GM19239 (cell line): ENCODE measurements at regions not wholly inside any gene's neighbourhood (a gene's known extent, or its start where the extent isn't known, plus 50 kb on each side); places are given as distances from the start of the nearest gene placed in this dataset.

ENCODE experiments used
- DNase-seq: peaks from one replicate; pipeline ENCODE4 v3.0.0; 2011; ENCODE audit warnings: low spot score; ENCODE audit not compliant: insufficient read length
- FAIRE-seq: peaks from 2 replicates; lab custom pipeline; 2011; peaks lifted over from hg19 to GRCh38; lab: Jason Lieb, UNC

GRCh38 chr11:36933481-36933880 is 335.4 kb upstream of the RAG2 start:
- no peak for DNase-seq
- FAIRE-seq, result no peak

DNA sequence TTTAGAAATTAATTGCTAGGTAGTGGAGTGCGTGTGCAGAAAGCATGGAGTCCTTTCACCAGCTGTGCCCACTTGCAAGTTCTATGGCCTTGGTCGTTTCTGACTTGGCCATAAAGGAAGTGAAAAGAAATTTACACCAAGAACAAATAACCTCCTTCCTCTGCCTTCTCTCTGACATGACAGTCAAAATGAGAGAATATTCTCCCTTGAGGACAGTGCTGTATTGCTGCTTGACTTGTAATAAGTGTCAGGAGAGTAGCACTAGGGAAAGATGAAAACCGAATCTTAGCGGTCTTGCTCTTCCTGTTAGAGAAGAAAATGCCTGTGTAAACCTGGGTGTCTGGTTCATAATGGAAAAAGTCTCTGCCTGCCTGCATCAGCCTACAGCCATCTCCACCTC is 333.1 kb upstream of the RAG2 start:
- DNase-seq (no peak), FAIRE-seq (no peak)

GRCh38 chr11:36930256-36930655 is 332.2 kb upstream of the RAG2 start:
- no peak for FAIRE-seq

GRCh38 chr11:36929401-36929800 is 331.4 kb upstream of the RAG2 start:
- DNase-seq (no peak), FAIRE-seq (no peak)

More at GRCh38 chr11:36930256-36930655, 332.2 kb upstream of the RAG2 start:
- DNase-seq, result no peak

- no peak for DNase-seq
- no peak for FAIRE-seq
Observed at GRCh38 chr11:36928621-36929020, 330.6 kb upstream of the RAG2 start.

- no peak for FAIRE-seq
Observed at GRCh38 chr11:36899800-36900199, 301.8 kb upstream of the RAG2 start.

DNA sequence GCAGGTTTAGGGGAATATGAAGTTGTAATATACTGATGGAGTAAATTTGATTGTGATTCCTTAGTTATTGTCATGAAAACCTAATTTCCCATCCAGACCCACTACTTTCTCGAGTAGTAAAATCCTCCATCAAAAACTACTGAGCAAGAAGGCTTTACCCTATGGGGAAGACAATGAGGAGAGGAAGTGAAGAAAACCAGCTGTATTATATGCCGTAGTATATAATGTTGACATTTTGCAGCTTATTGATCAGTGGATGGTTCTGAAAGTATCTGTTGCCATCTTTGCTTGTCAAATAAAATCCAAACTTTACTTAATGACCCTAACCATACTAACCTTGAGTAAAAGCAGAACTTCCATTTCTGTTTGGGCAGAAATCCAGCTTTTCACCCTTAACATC is 292.8 kb upstream of the RAG2 start:
- DNase-seq (no peak), FAIRE-seq (no peak)

More at GRCh38 chr11:36899800-36900199, 301.8 kb upstream of the RAG2 start:
- no peak for DNase-seq

- FAIRE-seq (no peak), DNase-seq (no peak)
Observed at GRCh38 chr11:36890121-36890679, 292.2 kb upstream of the RAG2 start.

DNA sequence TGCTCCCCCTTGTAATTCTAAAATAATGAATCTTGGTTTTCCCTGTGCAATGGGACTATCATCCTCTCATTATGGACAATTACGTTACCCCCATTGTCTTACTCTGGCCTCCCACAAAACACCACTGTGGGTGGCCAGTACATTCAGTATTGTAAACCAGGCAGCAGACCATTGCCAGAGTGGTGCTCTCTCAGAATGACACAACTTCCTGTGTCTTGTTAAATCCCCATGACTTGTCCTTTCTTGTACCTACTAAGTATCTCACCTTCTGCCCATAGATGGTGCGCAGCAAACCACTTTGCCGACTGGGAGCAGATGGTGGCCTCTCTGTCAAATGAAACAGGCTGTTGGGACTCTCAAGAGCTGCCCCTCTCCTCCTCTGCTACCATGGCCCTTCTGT is 287.1 kb upstream of the RAG2 start:
- FAIRE-seq (no peak), DNase-seq (no peak)

DNA sequence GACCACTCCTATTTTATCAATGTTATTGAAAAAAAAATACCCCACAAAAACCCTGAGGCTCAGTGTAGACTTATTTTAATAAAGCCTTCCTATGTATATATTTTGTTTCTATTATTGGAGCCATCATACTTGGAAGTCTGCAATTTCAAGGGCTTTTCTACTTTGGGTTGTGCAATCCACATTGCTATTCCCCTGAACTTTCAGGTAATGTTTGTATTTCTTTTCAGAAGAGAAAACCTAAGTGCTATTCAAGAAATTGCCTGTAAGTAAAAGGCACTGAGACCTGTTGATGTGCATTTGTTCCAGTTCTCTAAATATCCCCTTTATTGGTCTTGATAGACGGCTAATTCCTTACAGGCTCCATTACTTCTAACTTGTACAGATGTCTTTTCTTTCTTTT is 280.7 kb upstream of the RAG2 start:
- FAIRE-seq, result no peak
- DNase-seq, result no peak

DNA sequence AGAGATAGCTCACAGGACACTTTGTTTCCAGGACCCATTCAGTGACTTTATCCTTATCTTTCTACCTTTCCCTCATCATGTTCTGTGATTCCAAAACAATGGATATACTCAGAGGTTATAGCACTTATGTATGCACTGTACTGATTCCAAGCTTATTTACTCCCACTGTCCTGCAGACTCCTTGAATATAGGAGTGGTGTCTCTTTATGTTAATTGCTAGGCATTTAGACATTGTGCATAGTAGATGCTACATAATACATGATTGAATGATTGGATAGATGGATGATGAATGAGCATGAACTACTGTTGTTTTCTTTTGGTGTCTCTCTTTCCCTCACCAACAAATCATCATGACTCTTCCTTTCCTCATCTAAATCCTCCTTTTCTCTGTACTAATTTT is 279.1 kb upstream of the RAG2 start:
- FAIRE-seq (no peak), DNase-seq (no peak)

- no peak for DNase-seq
- FAIRE-seq, result no peak
Observed at GRCh38 chr11:36876266-36876665, 278.2 kb upstream of the RAG2 start.

- no peak for FAIRE-seq
- DNase-seq, result no peak
Observed at GRCh38 chr11:36874291-36874690, 276.3 kb upstream of the RAG2 start.

- FAIRE-seq (no peak), DNase-seq (no peak)
Observed at GRCh38 chr11:36870361-36870760, 272.3 kb upstream of the RAG2 start.

DNA sequence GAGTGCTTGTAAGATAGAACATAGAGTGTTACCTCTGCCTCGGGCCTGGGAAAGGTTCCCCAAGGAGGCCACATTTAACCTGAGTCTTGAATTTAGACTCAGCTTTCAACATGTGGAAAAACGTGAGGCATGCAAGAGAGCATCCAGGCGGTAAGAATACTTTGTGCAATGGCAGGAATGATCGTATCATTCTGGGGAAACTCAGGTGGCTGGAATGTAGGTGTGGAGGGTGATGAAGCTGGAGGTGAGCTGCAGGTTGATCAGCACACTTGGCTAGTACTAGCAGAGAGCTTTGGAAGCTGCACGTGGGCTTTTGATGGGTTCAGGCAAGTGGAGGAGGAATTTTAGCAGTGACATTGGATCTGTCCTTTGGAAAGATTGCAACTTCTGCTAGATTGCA is 270.3 kb upstream of the RAG2 start:
- FAIRE-seq (no peak), DNase-seq (no peak)

DNA sequence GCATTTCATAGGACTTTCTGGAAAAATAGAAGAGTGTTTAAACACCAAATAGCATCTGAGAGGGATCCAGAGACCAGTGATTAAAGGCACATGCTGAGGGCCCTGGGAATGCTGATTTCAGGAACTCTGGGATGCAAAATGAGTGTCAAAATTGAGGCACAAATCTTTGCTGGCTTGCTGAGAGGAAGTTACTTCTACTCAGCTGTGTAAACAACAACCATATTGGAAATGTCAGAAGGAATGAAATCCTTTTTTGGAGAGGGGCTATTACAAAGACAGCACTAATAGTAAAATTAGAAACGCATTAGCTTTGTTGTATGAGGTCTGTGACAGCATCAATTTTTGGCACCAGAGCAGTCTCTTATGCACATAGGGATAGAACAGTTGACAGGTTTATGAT is 267.8 kb upstream of the RAG2 start:
- no peak for FAIRE-seq
- DNase-seq, result no peak

- FAIRE-seq (no peak), DNase-seq (no peak)
Observed at GRCh38 chr11:36854875-36855274, 256.8 kb upstream of the RAG2 start.

- no peak for DNase-seq
- no peak for FAIRE-seq
Observed at GRCh38 chr11:36848660-36849059, 250.6 kb upstream of the RAG2 start.

DNA sequence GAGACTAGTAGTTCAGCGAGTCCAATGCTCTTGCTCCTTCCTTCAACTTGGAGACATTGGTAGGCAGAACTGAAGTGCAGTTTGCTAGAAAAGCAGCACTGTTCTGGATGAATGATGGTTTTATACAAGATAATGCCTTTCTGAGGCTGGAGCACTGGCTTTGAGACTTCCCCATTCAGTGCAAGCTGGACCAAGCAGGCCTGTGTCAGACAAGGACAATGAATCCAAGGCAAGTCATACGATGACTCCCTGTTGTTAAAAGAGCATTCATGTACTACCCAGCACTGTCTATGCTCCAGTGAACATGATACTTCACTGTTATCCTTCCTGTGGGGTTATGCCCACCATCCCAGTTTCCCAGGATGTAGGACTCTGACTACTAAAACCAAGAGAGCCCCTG is 242.3 kb upstream of the RAG2 start:
- FAIRE-seq, result no peak
- no peak for DNase-seq

- FAIRE-seq, result no peak
- DNase-seq, result no peak
Observed at GRCh38 chr11:36837831-36838437, 239.9 kb upstream of the RAG2 start.

DNA sequence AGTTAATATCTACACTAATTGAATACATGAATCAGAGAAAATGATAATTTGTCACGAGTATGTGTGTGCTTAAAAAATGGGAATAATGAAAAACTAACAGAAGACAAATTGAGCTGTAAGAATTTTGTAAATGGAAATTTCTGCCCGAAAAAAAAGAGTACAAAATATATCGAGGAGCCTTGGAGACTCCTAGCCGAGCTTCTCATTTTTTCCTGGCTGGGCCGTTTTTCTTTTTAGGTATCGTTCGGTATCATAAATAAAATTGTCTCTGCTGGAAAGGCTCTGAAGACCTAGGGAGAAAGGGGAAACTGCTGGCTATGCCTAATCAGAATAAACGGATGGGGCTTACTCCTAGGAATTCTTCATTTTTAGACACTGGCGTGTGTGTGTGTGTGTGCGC is 227.2 kb upstream of the RAG2 start:
- no peak for FAIRE-seq
- DNase-seq, result no peak

- no peak for DNase-seq
- no peak for FAIRE-seq
Observed at GRCh38 chr11:36824349-36824748, 226.3 kb upstream of the RAG2 start.
